ENCODE measurements at regions not wholly inside any gene's neighbourhood (a gene's known extent, or its start where the extent isn't known, plus 50 kb on each side); places are given as distances from the start of the nearest gene placed in this dataset.

GRCh38 chr5:87094347-87094746 is 173.3 kb upstream of the RASA1 start:
- TF ChIP-seq CTCF (IDR thresholded peaks at IDR 0.05; ENCODE audit: low read length) (no peak), EZH2 (IDR thresholded peaks at IDR 0.05; ENCODE audit: borderline replicate concordance, low read length) (no peak)
